Central memory CD8-positive, alpha-beta T cell (primary cell): ENCODE measurements at regions not wholly inside any gene's neighbourhood (a gene's known extent, or its start where the extent isn't known, plus 50 kb on each side); places are given as distances from the start of the nearest gene placed in this dataset.
"Not testable (repeated sequence)": the region's sequence is repeated elsewhere in the genome, so short reads cannot be mapped to it uniquely, and the experiment has no call there.

Experiments
- ATAC-seq: fragments of 150-1000 bp; cut with Tn5 transposase; replicated peaks from 2 replicates; pipeline ENCODE4 v1.10.0; 2022; ENCODE audit warnings: mild to moderate bottlenecking, moderate FRiP score, moderate number of reproducible peaks; ENCODE audit not compliant: poor library complexity, severe bottlenecking; ENCODE audit errors: extremely low read depth
- DNase-seq, 2 donors: peaks; one replicate each; pipeline ENCODE4 v3.0.0; 2021; ENCODE audit warnings: low spot score in 2 of 2
- H3K27ac Mint-ChIP-seq: one replicate; pipeline ENCODE4 v1.8.0; 2022; ENCODE audit warnings: low read depth, mild to moderate bottlenecking, moderate library complexity, mixed read lengths
- H3K27me3 Mint-ChIP-seq: one replicate; pipeline ENCODE4 v1.8.0; 2022; ENCODE audit warnings: mixed read lengths
- H3K36me3 Mint-ChIP-seq: one replicate; pipeline ENCODE4 v1.8.0; 2022; ENCODE audit warnings: mild to moderate bottlenecking, moderate library complexity, mixed read lengths; ENCODE audit not compliant: insufficient read depth
- H3K4me1 Mint-ChIP-seq: one replicate; pipeline ENCODE4 v1.8.0; 2022; ENCODE audit warnings: mixed read lengths
- H3K4me3 Mint-ChIP-seq: one replicate; pipeline ENCODE4 v1.8.0; 2022; ENCODE audit warnings: mild to moderate bottlenecking, moderate library complexity, mixed read lengths
- H3K9me3 Mint-ChIP-seq: one replicate; pipeline ENCODE4 v1.8.0; 2022; ENCODE audit warnings: mixed read lengths

- H3K4me3 Mint-ChIP-seq: no peak overlapping the region
- H3K27ac Mint-ChIP-seq: no peak overlapping the region
- H3K36me3 Mint-ChIP-seq: no peaks in the 10 kb centered on the region
- DNase-seq: no peak
- no peaks in the 10 kb centered on the region for H3K4me1 Mint-ChIP-seq
- peaks cover 23% of the 10 kb centered on the region for H3K9me3 Mint-ChIP-seq
- no peaks in the 10 kb centered on the region for H3K27me3 Mint-ChIP-seq
- ATAC-seq: no peak
These were observed 1486.7 kb downstream of the FAM181B start for GRCh38 chr11:81246941-81247340.

GRCh38 chr11:81245791-81246190 lies 1487.9 kb downstream of the FAM181B start:
- Mint-ChIP-seq H3K27me3 (no peaks in the 10 kb centered on the region), H3K27ac (no peak overlapping the region), H3K36me3 (no peaks in the 10 kb centered on the region), H3K4me3 (no peak overlapping the region), H3K9me3 (peaks cover 23% of the 10 kb centered on the region), H3K4me1 (no peaks in the 10 kb centered on the region)
- no peak for DNase-seq
- no peak for ATAC-seq

- Mint-ChIP-seq H3K27ac (no peak overlapping the region), H3K4me1 (no peaks in the 10 kb centered on the region), H3K9me3 (peaks cover 21% of the 10 kb centered on the region), H3K36me3 (no peaks in the 10 kb centered on the region), H3K27me3 (no peaks in the 10 kb centered on the region), H3K4me3 (no peak overlapping the region)
- DNase-seq (no peak), ATAC-seq (no peak)
These were observed 1491.9 kb downstream of the FAM181B start for GRCh38 chr11:81241672-81242275.

- H3K4me3 Mint-ChIP-seq: no peak overlapping the region
- ATAC-seq: no peak
- no peaks in the 10 kb centered on the region for H3K4me1 Mint-ChIP-seq
- no peaks in the 10 kb centered on the region for H3K27me3 Mint-ChIP-seq
- peaks cover 8% of the 10 kb centered on the region for H3K9me3 Mint-ChIP-seq
- no peaks in the 10 kb centered on the region for H3K36me3 Mint-ChIP-seq
- DNase-seq: no peak
- no peak overlapping the region for H3K27ac Mint-ChIP-seq
These were observed 1496.5 kb downstream of the FAM181B start for GRCh38 chr11:81237139-81237538.

DNA sequence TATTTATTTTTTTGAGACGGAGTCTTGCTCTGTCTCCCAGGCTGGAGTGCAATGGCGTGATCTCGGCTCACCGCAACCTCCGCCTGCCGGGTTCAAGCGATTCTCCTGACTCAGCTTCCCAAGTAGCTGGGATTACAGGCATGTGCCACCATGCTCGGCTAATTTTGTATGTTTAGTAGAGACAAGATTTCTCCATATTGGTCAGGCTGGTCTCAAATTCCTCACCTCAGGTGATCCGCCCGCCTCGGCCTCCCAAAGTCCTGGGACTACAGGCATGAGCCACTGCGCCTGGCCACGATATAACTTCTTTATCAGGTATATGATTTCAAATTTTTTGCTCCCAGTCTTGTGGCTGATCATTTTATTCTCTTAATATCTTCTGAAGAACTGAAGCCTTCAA lies 1506.3 kb downstream of the FAM181B start:
- H3K36me3 Mint-ChIP-seq, H3K27ac Mint-ChIP-seq, DNase-seq, H3K27me3 Mint-ChIP-seq, ATAC-seq, H3K9me3 Mint-ChIP-seq, H3K4me3 Mint-ChIP-seq, H3K4me1 Mint-ChIP-seq: not testable (repeated sequence)

- Mint-ChIP-seq H3K4me3 (no peak overlapping the region), H3K27me3 (no peaks in the 10 kb centered on the region), H3K27ac (no peak overlapping the region), H3K9me3 (peaks cover 6% of the 10 kb centered on the region), H3K36me3 (no peaks in the 10 kb centered on the region), H3K4me1 (no peaks in the 10 kb centered on the region)
- DNase-seq (no peak), ATAC-seq (no peak)
These were observed 1509.3 kb downstream of the FAM181B start for GRCh38 chr11:81224396-81224795.

DNA sequence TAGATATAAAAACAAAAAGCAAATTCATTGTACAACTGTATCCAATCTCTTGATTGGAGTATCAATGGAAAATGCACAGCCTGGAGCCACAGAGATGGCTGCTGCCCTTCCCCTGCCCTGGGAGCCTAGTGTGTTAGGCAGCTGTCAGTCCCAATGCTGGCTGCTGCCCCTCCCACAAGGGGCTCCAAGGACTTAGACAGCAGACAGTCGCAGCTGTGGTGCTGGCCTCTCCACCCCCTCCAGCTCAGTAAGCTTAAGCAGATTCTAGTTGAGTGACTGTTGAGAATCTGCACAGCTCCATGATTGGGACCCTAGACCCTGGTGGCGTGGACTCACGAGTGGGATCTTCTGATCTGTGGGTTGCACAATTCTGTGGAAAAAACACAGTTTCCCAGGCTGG lies 1511.2 kb downstream of the FAM181B start:
- no peaks in the 10 kb centered on the region for H3K4me1 Mint-ChIP-seq
- no peaks in the 10 kb centered on the region for H3K27me3 Mint-ChIP-seq
- H3K9me3 Mint-ChIP-seq: peaks cover 6% of the 10 kb centered on the region
- H3K27ac Mint-ChIP-seq: no peak overlapping the region
- ATAC-seq: no peak
- H3K36me3 Mint-ChIP-seq: no peaks in the 10 kb centered on the region
- H3K4me3 Mint-ChIP-seq: no peak overlapping the region
- DNase-seq: no peak

GRCh38 chr11:81220146-81220895 lies 1513.3 kb downstream of the FAM181B start:
- Mint-ChIP-seq H3K4me1 (no peaks in the 10 kb centered on the region), H3K9me3 (peaks cover 6% of the 10 kb centered on the region), H3K4me3 (no peak overlapping the region), H3K36me3 (no peaks in the 10 kb centered on the region), H3K27ac (no peak overlapping the region), H3K27me3 (no peaks in the 10 kb centered on the region)
- DNase-seq: no peak
- no peak for ATAC-seq

GRCh38 chr11:81219661-81220060 lies 1514.0 kb downstream of the FAM181B start:
- Mint-ChIP-seq H3K4me3 (no peak overlapping the region), H3K36me3 (no peaks in the 10 kb centered on the region), H3K27ac (no peak overlapping the region), H3K27me3 (no peaks in the 10 kb centered on the region), H3K4me1 (no peaks in the 10 kb centered on the region), H3K9me3 (peaks cover 10% of the 10 kb centered on the region)
- no peak for ATAC-seq
- DNase-seq: no peak

GRCh38 chr11:81218440-81218839 lies 1515.2 kb downstream of the FAM181B start:
- DNase-seq (no peak), ATAC-seq (no peak)
- H3K27ac Mint-ChIP-seq: no peak overlapping the region
- H3K27me3 Mint-ChIP-seq: no peaks in the 10 kb centered on the region
- no peaks in the 10 kb centered on the region for H3K4me1 Mint-ChIP-seq
- H3K9me3 Mint-ChIP-seq: peaks cover 14% of the 10 kb centered on the region
- no peak overlapping the region for H3K4me3 Mint-ChIP-seq
- no peaks in the 10 kb centered on the region for H3K36me3 Mint-ChIP-seq

- Mint-ChIP-seq H3K27me3 (no peaks in the 10 kb centered on the region), H3K36me3 (no peaks in the 10 kb centered on the region), H3K27ac (no peak overlapping the region), H3K9me3 (peaks cover 19% of the 10 kb centered on the region), H3K4me1 (no peaks in the 10 kb centered on the region), H3K4me3 (no peak overlapping the region)
- DNase-seq (no peak), ATAC-seq (no peak)
These were observed 1522.6 kb downstream of the FAM181B start for GRCh38 chr11:81211050-81211449.

GRCh38 chr11:81207421-81208054 lies 1526.1 kb downstream of the FAM181B start:
- Mint-ChIP-seq H3K27me3 (no peaks in the 10 kb centered on the region), H3K4me3 (no peak overlapping the region), H3K4me1 (no peaks in the 10 kb centered on the region), H3K27ac (no peak overlapping the region), H3K9me3 (peaks cover 14% of the 10 kb centered on the region), H3K36me3 (no peaks in the 10 kb centered on the region)
- ATAC-seq (no peak), DNase-seq (no peak)

DNA sequence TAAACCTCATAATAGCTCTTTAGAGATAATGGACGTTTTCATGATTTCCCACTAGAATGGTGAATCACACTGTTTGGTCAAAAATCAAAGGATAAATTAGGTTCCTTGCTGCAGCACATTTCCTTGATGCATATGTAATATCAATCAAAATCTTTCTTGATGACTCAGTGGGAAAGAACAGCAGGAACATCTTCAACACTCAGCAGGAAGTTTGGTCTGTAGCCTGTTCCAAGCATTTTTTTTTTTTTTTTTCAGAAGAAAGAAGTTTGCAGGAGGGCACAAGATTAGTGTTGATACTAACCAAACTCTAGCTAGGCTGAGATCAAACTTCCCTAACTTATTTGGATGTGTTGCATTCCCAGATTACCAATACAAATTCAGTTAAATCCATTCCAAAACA lies 1529.8 kb downstream of the FAM181B start:
- Mint-ChIP-seq H3K27me3 (no peaks in the 10 kb centered on the region), H3K27ac (no peak overlapping the region), H3K36me3 (no peaks in the 10 kb centered on the region), H3K4me1 (no peaks in the 10 kb centered on the region), H3K9me3 (peaks cover 16% of the 10 kb centered on the region), H3K4me3 (no peak overlapping the region)
- ATAC-seq: no peak
- DNase-seq: no peak
